ENCODE measurements at regions not wholly inside any gene's neighbourhood (a gene's known extent, or its start where the extent isn't known, plus 50 kb on each side); places are given as distances from the start of the nearest gene placed in this dataset.

DNA sequence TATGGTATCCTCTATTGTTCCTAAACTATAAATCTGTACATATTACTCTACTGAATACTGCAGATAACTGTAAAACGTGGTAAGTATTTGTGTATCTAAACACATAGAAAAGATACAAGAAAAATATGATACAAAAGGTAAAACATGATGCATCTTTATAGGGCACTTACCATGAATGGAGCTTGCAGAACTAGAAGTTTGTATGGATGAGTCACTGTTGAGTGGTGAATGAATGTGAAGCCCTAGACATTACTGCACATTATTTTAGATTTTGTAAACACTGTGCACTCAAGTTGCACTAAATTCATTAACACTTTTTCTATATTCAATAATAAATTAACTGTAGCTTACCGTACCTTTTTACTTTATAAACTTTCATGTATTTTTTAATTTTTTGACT lies 357.5 kb downstream of the ZWINT start:
- Histone ChIP-seq H3K27ac (ENCODE audit: control insufficient read depth, insufficient read depth, low read length) (no peak overlapping the region), H3K9ac (ENCODE audit: control insufficient read depth, extremely low read depth, insufficient read depth, low read length) (no peak overlapping the region), H3K4me1 (ENCODE audit: control insufficient read depth, extremely low read depth, insufficient read depth, low read length) (no peaks in the 10 kb centered on the region), H4K20me1 (ENCODE audit: control insufficient read depth, extremely low read depth, insufficient read depth, low read length) (no peaks in the 10 kb centered on the region), H3K79me2 (ENCODE audit: control insufficient read depth, insufficient read depth, low read length) (no peaks in the 10 kb centered on the region), H3K36me3 (ENCODE audit: control insufficient read depth in 2 of 2, extremely low read depth in 1 of 2, insufficient read depth in 2 of 2, low read length in 2 of 2) (no peaks in the 10 kb centered on the region), H3K4me2 (ENCODE audit: control insufficient read depth, extremely low read depth, insufficient read depth, low read depth, low read length) (no peak overlapping the region), H2AFZ (ENCODE audit: control insufficient read depth, low read length) (no peak overlapping the region), H3K9me1 (ENCODE audit: control insufficient read depth, extremely low read depth, insufficient read depth, low read length) (no peaks in the 10 kb centered on the region), H3K27me3 (ENCODE audit: control insufficient read depth, extremely low read depth, insufficient read depth, low read length) (no peaks in the 10 kb centered on the region), H3K9me3 (ENCODE audit: control insufficient read depth, low read depth, low read length) (no peaks in the 10 kb centered on the region), H3K4me3 (ENCODE audit: control insufficient read depth in 2 of 3, extremely low read depth in 1 of 3, insufficient read depth in 2 of 3, low read depth in 1 of 3, low read length in 3 of 3) (no peak overlapping the region)
- dilution Hi-C loops (cut with MboI; ENCODE audit: extremely low pct_ligation_motif_present, low sequenced_read_pairs), result loop anchor here (5.0 kb wide), 1 partner anchor 56 kb away; no protein-coding TSS in a partner anchor
- no peak for TF ChIP-seq EZH2 (IDR thresholded peaks at IDR 0.05; ENCODE audit: low read length)
- TF ChIP-seq, protein P1, sequence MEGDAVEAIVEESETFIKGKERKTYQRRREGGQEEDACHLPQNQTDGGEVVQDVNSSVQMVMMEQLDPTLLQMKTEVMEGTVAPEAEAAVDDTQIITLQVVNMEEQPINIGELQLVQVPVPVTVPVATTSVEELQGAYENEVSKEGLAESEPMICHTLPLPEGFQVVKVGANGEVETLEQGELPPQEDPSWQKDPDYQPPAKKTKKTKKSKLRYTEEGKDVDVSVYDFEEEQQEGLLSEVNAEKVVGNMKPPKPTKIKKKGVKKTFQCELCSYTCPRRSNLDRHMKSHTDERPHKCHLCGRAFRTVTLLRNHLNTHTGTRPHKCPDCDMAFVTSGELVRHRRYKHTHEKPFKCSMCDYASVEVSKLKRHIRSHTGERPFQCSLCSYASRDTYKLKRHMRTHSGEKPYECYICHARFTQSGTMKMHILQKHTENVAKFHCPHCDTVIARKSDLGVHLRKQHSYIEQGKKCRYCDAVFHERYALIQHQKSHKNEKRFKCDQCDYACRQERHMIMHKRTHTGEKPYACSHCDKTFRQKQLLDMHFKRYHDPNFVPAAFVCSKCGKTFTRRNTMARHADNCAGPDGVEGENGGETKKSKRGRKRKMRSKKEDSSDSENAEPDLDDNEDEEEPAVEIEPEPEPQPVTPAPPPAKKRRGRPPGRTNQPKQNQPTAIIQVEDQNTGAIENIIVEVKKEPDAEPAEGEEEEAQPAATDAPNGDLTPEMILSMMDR (optimal IDR thresholded peaks at IDR 0.05 in 1 of 3, IDR thresholded peaks at IDR 0.05 in 1 of 3, conservative IDR thresholded peaks at IDR 0.05 in 1 of 3; ENCODE audit: extremely low read depth in 1 of 3, insufficient read depth in 2 of 3, low read length in 3 of 3), result no peak
- DNase-seq (ENCODE audit: low read depth, low spot score) (no peak), FAIRE-seq (no peak)

DNA sequence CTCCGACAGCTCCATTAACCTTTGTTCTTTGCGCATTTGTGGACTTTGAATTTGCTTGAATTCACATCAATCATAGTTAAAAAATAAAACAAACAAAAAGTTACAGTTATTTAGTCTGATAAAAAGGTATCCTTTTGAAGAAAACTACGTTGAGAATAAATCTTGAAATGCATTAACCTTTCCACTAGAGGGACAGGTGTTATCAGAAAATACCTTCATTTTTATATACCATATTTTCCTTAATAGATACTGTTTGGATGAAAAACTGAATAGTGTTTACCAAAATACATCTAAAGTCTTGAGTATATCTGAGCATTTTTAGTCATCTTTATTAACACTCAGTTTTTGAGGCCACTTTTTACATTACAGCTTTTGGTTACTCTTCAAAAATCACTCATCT lies 371.9 kb downstream of the ZWINT start:
- no peak for FAIRE-seq
- H3K9me1 ChIP-seq (ENCODE audit: control insufficient read depth, extremely low read depth, insufficient read depth, low read length), result no peaks in the 10 kb centered on the region
- no peaks in the 10 kb centered on the region for H3K9me3 ChIP-seq (ENCODE audit: control insufficient read depth, low read depth, low read length)
- no peaks in the 10 kb centered on the region for H3K36me3 ChIP-seq (ENCODE audit: control insufficient read depth in 2 of 2, extremely low read depth in 1 of 2, insufficient read depth in 2 of 2, low read length in 2 of 2)
- no peak for DNase-seq (ENCODE audit: low read depth, low spot score)
- no peak overlapping the region for H3K9ac ChIP-seq (ENCODE audit: control insufficient read depth, extremely low read depth, insufficient read depth, low read length)
- dilution Hi-C loops (cut with MboI; ENCODE audit: extremely low pct_ligation_motif_present, low sequenced_read_pairs), result no loop called here
- no peak overlapping the region for H3K4me3 ChIP-seq (ENCODE audit: control insufficient read depth in 2 of 3, extremely low read depth in 1 of 3, insufficient read depth in 2 of 3, low read depth in 1 of 3, low read length in 3 of 3)
- H4K20me1 ChIP-seq (ENCODE audit: control insufficient read depth, extremely low read depth, insufficient read depth, low read length), result no peaks in the 10 kb centered on the region
- H3K4me2 ChIP-seq (ENCODE audit: control insufficient read depth, extremely low read depth, insufficient read depth, low read depth, low read length), result no peak overlapping the region
- TF ChIP-seq EZH2 (IDR thresholded peaks at IDR 0.05; ENCODE audit: low read length), result no peak
- TF ChIP-seq, protein P1 (optimal IDR thresholded peaks at IDR 0.05 in 1 of 3, IDR thresholded peaks at IDR 0.05 in 1 of 3, conservative IDR thresholded peaks at IDR 0.05 in 1 of 3; ENCODE audit: extremely low read depth in 1 of 3, insufficient read depth in 2 of 3, low read length in 3 of 3), result peak in 1 of 3 experiments; percentile 25
- H2AFZ ChIP-seq (ENCODE audit: control insufficient read depth, low read length), result no peak overlapping the region
- H3K4me1 ChIP-seq (ENCODE audit: control insufficient read depth, extremely low read depth, insufficient read depth, low read length), result no peaks in the 10 kb centered on the region
- no peaks in the 10 kb centered on the region for H3K79me2 ChIP-seq (ENCODE audit: control insufficient read depth, insufficient read depth, low read length)
- no peaks in the 10 kb centered on the region for H3K27me3 ChIP-seq (ENCODE audit: control insufficient read depth, extremely low read depth, insufficient read depth, low read length)
- H3K27ac ChIP-seq (ENCODE audit: control insufficient read depth, insufficient read depth, low read length), result no peak overlapping the region
